ENCODE measurements at regions not wholly inside any gene's neighbourhood (a gene's known extent, or its start where the extent isn't known, plus 50 kb on each side); places are given as distances from the start of the nearest gene placed in this dataset.

DNA sequence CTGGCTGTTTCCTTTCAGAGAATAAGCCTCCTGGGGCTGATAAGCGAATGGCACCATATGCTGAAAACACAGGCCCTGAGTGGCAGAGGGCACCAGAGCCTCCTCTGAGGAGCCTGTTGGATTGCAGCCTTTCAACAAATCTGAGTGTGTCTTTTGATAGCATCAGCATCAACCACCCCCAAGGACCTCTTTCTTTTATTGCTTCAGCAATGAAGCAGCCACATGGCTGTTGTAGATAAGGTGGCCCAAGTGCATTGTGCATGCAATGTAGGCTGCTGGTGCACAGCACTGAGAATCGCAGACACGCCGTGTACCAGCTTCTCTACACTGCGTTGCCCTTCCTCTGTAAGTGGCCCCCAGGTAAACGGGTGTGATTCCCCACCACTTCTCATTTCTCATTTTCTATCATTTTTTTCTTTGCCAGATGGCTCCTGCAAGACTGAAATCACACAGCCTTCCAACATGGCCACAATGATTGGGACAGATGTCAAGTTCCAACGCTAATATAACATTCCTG is 191.7 kb downstream of the DAD1 start:
- Histone ChIP-seq H3K9me3 (ENCODE audit: control insufficient read depth, insufficient read depth, low read depth, low read length) (no peaks in the 10 kb centered on the region), H3K4me3 (ENCODE audit: low read depth in 2 of 2, low read length in 2 of 2) (no peak overlapping the region), H3K27me3 (ENCODE audit: control insufficient read depth, insufficient read depth, low read length) (no peaks in the 10 kb centered on the region), H3K27ac (ENCODE audit: low read length) (no peak overlapping the region), H3K36me3 (ENCODE audit: control insufficient read depth, insufficient read depth, low read length) (no peaks in the 10 kb centered on the region), H3K4me1 (ENCODE audit: control insufficient read depth, insufficient read depth, low read length) (no peaks in the 10 kb centered on the region)
- ChIA-PET POLR2A (no interaction called here), CTCF (no interaction called here)
- ATAC-seq (no peak), DNase-seq (ENCODE audit: low read depth, low spot score) (no peak)
- in situ Hi-C loops (cut with HindIII; ENCODE audit: low pct_unique_long_range_greater_than_20kb, low sequenced_read_pairs) (no loop called here), intact Hi-C loops (cut with micrococcal nuclease; ENCODE audit: unreplicated experiment) (no loop called here)
- TF ChIP-seq TCF7L2 (IDR thresholded peaks at IDR 0.05; ENCODE audit: low read depth, low read length) (no peak), SIN3A (IDR thresholded peaks at IDR 0.05; ENCODE audit: borderline replicate concordance, insufficient read depth, low read depth, low read length) (no peak), POLR2AphosphoS5 (IDR thresholded peaks at IDR 0.05; ENCODE audit: low read depth, low read length) (no peak)
- TF ChIP-seq, protein P1, sequence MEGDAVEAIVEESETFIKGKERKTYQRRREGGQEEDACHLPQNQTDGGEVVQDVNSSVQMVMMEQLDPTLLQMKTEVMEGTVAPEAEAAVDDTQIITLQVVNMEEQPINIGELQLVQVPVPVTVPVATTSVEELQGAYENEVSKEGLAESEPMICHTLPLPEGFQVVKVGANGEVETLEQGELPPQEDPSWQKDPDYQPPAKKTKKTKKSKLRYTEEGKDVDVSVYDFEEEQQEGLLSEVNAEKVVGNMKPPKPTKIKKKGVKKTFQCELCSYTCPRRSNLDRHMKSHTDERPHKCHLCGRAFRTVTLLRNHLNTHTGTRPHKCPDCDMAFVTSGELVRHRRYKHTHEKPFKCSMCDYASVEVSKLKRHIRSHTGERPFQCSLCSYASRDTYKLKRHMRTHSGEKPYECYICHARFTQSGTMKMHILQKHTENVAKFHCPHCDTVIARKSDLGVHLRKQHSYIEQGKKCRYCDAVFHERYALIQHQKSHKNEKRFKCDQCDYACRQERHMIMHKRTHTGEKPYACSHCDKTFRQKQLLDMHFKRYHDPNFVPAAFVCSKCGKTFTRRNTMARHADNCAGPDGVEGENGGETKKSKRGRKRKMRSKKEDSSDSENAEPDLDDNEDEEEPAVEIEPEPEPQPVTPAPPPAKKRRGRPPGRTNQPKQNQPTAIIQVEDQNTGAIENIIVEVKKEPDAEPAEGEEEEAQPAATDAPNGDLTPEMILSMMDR (IDR thresholded peaks at IDR 0.05) = no peak
- TF ChIP-seq, protein P2, sequence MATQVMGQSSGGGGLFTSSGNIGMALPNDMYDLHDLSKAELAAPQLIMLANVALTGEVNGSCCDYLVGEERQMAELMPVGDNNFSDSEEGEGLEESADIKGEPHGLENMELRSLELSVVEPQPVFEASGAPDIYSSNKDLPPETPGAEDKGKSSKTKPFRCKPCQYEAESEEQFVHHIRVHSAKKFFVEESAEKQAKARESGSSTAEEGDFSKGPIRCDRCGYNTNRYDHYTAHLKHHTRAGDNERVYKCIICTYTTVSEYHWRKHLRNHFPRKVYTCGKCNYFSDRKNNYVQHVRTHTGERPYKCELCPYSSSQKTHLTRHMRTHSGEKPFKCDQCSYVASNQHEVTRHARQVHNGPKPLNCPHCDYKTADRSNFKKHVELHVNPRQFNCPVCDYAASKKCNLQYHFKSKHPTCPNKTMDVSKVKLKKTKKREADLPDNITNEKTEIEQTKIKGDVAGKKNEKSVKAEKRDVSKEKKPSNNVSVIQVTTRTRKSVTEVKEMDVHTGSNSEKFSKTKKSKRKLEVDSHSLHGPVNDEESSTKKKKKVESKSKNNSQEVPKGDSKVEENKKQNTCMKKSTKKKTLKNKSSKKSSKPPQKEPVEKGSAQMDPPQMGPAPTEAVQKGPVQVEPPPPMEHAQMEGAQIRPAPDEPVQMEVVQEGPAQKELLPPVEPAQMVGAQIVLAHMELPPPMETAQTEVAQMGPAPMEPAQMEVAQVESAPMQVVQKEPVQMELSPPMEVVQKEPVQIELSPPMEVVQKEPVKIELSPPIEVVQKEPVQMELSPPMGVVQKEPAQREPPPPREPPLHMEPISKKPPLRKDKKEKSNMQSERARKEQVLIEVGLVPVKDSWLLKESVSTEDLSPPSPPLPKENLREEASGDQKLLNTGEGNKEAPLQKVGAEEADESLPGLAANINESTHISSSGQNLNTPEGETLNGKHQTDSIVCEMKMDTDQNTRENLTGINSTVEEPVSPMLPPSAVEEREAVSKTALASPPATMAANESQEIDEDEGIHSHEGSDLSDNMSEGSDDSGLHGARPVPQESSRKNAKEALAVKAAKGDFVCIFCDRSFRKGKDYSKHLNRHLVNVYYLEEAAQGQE (IDR thresholded peaks at IDR 0.05; ENCODE audit: insufficient read depth in 1 of 2, low read depth in 2 of 2, low read length in 1 of 2) = no peak
- no TSS peak for BruUV-seq (replicated peaks)

DNA sequence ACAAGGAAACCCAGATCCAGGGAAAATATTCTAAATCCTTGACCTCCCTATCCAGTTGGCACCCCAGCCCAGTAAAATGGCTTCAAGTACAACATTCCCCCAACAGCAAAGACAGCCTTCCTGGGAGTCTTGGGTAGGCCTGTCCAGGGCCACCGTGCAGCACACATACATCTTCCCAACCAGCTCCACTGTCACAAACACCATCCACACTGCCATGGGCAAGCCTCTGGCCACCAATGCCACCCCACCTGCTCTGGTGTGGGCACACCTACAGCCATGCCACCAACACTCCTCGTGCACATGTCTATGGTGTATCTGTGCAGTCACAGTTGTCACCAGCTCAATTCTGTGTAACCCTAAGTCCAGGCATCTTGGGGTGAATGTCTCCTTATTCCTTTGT is 193.2 kb downstream of the DAD1 start:
- H3K36me3 ChIP-seq (ENCODE audit: control insufficient read depth, insufficient read depth, low read length) = no peaks in the 10 kb centered on the region
- intact Hi-C loops (cut with micrococcal nuclease; ENCODE audit: unreplicated experiment) = no loop called here
- TF ChIP-seq, protein P2 (IDR thresholded peaks at IDR 0.05; ENCODE audit: insufficient read depth in 1 of 2, low read depth in 2 of 2, low read length in 1 of 2) = no peak
- TF ChIP-seq POLR2AphosphoS5 (IDR thresholded peaks at IDR 0.05; ENCODE audit: low read depth, low read length) (no peak), SIN3A (IDR thresholded peaks at IDR 0.05; ENCODE audit: borderline replicate concordance, insufficient read depth, low read depth, low read length) (no peak), TCF7L2 (IDR thresholded peaks at IDR 0.05; ENCODE audit: low read depth, low read length) (no peak)
- TF ChIP-seq, protein P1 (IDR thresholded peaks at IDR 0.05) = no peak
- ChIA-PET POLR2A (no interaction called here), CTCF (no interaction called here)
- H3K4me3 ChIP-seq (ENCODE audit: low read depth in 2 of 2, low read length in 2 of 2) = no peak overlapping the region
- no peaks in the 10 kb centered on the region for H3K27me3 ChIP-seq (ENCODE audit: control insufficient read depth, insufficient read depth, low read length)
- no peaks in the 10 kb centered on the region for H3K4me1 ChIP-seq (ENCODE audit: control insufficient read depth, insufficient read depth, low read length)
- DNase-seq (ENCODE audit: low read depth, low spot score) (no peak), ATAC-seq (no peak)
- BruUV-seq (replicated peaks) = no TSS peak
- H3K9me3 ChIP-seq (ENCODE audit: control insufficient read depth, insufficient read depth, low read depth, low read length) = no peaks in the 10 kb centered on the region
- no peak overlapping the region for H3K27ac ChIP-seq (ENCODE audit: low read length)
- in situ Hi-C loops (cut with HindIII; ENCODE audit: low pct_unique_long_range_greater_than_20kb, low sequenced_read_pairs) = no loop called here
